Kidney (tissue), 13 donors: ENCODE measurements at regions not wholly inside any gene's neighbourhood (a gene's known extent, or its start where the extent isn't known, plus 50 kb on each side); places are given as distances from the start of the nearest gene placed in this dataset.
A peak's percentile ranks its signal among the peaks of the same experiment; 100 is the strongest.
"Not testable (repeated sequence)": the region's sequence is repeated elsewhere in the genome, so short reads cannot be mapped to it uniquely, and the experiment has no call there.

Experiments used
- DNase-seq, 5 donors: peaks; one replicate each; pipeline ENCODE4 v3.0.0-alpha.2; 2013 to 2020
- FAIRE-seq: peaks from 2 replicates; lab custom pipeline; 2012; peaks lifted over from hg19 to GRCh38; lab: Jason Lieb, UNC
- H3K27ac ChIP-seq, 2 donors: one replicate each; pipeline ENCODE4 v1.7.0; 2013; ENCODE audit warnings: low read depth in 2 of 2, low read length in 2 of 2, inconsistent platforms in 1 of 2
- H3K27me3 ChIP-seq: one replicate; pipeline ENCODE4 v1.7.1; 2013; ENCODE audit warnings: low read length, inconsistent platforms; ENCODE audit not compliant: control insufficient read depth, insufficient read depth
- H3K36me3 ChIP-seq, 3 donors: one replicate each; pipeline versions ENCODE4 v1.7.0 to v1.7.1; 2013; ENCODE audit warnings: low read length in 3 of 3, control low read depth in 1 of 3, inconsistent platforms in 1 of 3; ENCODE audit not compliant: insufficient read depth in 3 of 3, control insufficient read depth in 2 of 3
- H3K4me1 ChIP-seq, 3 donors: one replicate each; pipeline versions ENCODE4 v1.7.0 to v1.7.1; 2013; ENCODE audit warnings: low read length in 3 of 3, inconsistent platforms in 1 of 3, low read depth in 1 of 3; ENCODE audit not compliant: control insufficient read depth in 2 of 3, insufficient read depth in 2 of 3
- H3K4me3 ChIP-seq, 3 donors: one replicate each; pipeline versions ENCODE4 v1.7.0 to v1.8.1; 2013; ENCODE audit warnings: low read length in 3 of 3, control low read depth in 1 of 3, inconsistent platforms in 1 of 3
- H3K9ac ChIP-seq, 3 donors: one replicate each; pipeline versions ENCODE4 v1.7.0 to v1.7.1; 2013; ENCODE audit warnings: low read length in 3 of 3, control low read depth in 1 of 3, inconsistent platforms in 1 of 3
- H3K9me3 ChIP-seq, 3 donors: one replicate each; pipeline versions ENCODE4 v1.7.0 to v1.7.1; 2013; ENCODE audit warnings: low read length in 3 of 3, control low read depth in 1 of 3, inconsistent platforms in 1 of 3; ENCODE audit not compliant: control insufficient read depth in 2 of 3, insufficient read depth in 1 of 3
- intact Hi-C: fragments of 100-400 bp; cut with DNase I; formaldehyde crosslinking; loops from one replicate; pipeline ENCODE4 v1.11.1; 2022
- TF ChIP-seq, protein P1 (sequence below): IDR thresholded peaks from 3 replicates; pipeline ENCODE4 v1.5.1; 2012; ENCODE audit warnings: mild to moderate bottlenecking, moderate library complexity, borderline replicate concordance; ENCODE audit not compliant: insufficient read depth; ENCODE audit errors: extremely low read depth
- donor health status: control.
- donor health status: control.
- donor health status: control.
- donor health status: control.
- donor health status: control.
- donor health status: DM: yes; HTN: yes; CAD: no.
- donor health status: Normal renal cell carcinoma (clear cell type).

DNA sequence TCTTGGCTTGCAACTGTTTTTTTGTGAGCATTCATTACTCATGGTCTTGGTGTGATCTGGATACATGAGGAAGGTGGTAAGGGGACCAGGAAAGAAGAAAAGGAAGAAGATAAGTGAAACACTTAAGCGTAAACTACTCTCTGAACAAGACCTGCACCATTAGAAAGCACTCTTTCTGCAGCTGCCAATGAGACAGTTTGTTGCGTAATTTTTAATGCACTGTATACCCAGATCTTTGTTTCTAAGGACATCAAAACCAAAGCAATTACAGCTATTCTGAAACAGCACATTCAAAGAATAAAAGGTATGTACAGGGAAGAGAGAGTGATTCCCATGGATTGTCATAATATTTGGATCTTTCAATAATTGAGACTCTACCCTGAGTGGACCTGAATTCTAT is 147.4 kb downstream of the BLID start:
- H3K4me1 ChIP-seq: no peaks in the 10 kb centered on the region
- H3K36me3 ChIP-seq: no peaks in the 10 kb centered on the region
- H3K9ac ChIP-seq: no peak overlapping the region
- TF ChIP-seq, protein P1, sequence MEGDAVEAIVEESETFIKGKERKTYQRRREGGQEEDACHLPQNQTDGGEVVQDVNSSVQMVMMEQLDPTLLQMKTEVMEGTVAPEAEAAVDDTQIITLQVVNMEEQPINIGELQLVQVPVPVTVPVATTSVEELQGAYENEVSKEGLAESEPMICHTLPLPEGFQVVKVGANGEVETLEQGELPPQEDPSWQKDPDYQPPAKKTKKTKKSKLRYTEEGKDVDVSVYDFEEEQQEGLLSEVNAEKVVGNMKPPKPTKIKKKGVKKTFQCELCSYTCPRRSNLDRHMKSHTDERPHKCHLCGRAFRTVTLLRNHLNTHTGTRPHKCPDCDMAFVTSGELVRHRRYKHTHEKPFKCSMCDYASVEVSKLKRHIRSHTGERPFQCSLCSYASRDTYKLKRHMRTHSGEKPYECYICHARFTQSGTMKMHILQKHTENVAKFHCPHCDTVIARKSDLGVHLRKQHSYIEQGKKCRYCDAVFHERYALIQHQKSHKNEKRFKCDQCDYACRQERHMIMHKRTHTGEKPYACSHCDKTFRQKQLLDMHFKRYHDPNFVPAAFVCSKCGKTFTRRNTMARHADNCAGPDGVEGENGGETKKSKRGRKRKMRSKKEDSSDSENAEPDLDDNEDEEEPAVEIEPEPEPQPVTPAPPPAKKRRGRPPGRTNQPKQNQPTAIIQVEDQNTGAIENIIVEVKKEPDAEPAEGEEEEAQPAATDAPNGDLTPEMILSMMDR: no peak
- no peaks in the 10 kb centered on the region for H3K27me3 ChIP-seq
- DNase-seq: no peak
- intact Hi-C loops: no loop called here
- no peak for FAIRE-seq
- no peak overlapping the region for H3K4me3 ChIP-seq
- peaks cover 0 to 5% (median 2%) of the 10 kb centered on the region in 3 donors for H3K9me3 ChIP-seq
- no peak overlapping the region for H3K27ac ChIP-seq

DNA sequence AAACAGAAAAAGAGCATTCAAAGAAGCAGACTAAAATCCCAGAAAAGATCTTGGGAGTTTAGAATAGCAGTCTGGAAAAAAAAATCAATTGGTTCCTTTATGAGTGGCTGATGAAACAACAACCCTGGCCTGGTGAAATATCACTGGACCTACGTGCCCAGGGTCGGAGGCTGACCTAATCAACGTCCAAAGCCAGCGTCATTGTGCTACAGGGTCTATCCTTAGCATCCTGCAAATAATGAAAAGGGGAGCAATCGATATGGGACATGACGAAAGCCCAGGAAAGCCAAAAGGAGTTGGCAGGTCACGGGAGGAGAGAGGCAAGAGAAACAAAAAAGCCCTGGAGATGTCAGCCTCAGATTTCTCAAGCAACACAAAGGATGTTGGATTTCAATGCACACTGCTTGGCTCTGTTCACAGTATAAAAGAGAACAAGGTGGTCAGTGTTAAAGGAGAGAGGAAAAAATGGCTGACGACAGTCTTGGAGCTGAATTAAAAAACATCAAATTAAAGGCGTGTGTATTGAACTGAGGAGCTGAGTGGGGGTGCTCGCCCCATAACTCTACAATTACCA is 148.8 kb downstream of the BLID start:
- no peaks in the 10 kb centered on the region for H3K27me3 ChIP-seq
- H3K27ac ChIP-seq: no peak overlapping the region
- H3K36me3 ChIP-seq: no peaks in the 10 kb centered on the region
- intact Hi-C loops: no loop called here
- TF ChIP-seq, protein P1: no peak
- FAIRE-seq (no peak), DNase-seq (no peak)
- H3K9ac ChIP-seq: no peak overlapping the region
- no peaks in the 10 kb centered on the region for H3K9me3 ChIP-seq
- no peaks in the 10 kb centered on the region for H3K4me1 ChIP-seq
- no peak overlapping the region for H3K4me3 ChIP-seq

DNA sequence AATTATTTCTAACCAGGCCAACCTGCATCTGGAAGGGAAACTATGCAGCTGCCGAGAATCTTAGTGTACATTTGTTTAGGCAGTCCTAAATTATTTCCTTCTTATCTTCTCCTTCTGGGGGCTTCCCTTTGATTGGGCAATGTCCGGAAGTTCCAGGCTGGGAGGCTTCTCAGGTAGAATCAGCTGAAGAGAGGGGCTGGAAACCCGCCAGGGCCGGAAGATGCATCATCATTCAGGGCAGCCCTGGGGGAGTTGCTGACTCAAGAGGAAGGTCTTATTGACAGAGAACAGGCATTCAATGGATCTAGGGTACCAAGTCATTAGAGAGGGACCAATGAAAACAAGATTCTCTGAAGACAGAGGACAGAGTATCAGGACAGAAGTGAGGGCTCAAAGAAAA is 150.7 kb downstream of the BLID start:
- Histone ChIP-seq H3K9me3 (no peaks in the 10 kb centered on the region), H3K27ac (no peak overlapping the region), H3K4me1 (no peaks in the 10 kb centered on the region), H3K36me3 (no peaks in the 10 kb centered on the region), H3K27me3 (no peaks in the 10 kb centered on the region), H3K9ac (no peak overlapping the region), H3K4me3 (no peak overlapping the region)
- TF ChIP-seq, protein P1: no peak
- intact Hi-C loops: no loop called here
- FAIRE-seq (no peak), DNase-seq (no peak)

DNA sequence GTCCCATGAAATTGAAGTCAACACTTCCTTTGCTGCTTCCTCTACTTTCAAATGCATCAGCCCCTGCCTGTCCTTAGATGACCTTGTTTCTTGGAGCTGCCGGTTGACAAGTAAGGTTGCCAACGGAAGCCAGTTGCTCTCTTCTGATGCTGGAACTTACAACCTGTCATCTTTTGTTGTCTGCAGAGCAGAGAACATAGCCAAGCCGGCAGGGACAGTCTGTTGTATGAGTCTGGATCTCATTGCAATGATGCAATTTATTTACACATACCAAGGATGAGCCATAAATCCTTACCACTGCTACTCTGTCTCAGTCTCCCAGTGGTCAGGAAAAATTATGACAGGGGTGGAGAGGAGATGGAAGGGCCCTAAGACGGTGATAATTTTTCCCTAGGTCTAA is 151.4 kb downstream of the BLID start:
- Histone ChIP-seq H3K27ac (no peak overlapping the region), H3K9me3 (no peaks in the 10 kb centered on the region), H3K4me3 (no peak overlapping the region), H3K27me3 (no peaks in the 10 kb centered on the region), H3K4me1 (no peaks in the 10 kb centered on the region), H3K9ac (no peak overlapping the region), H3K36me3 (no peaks in the 10 kb centered on the region)
- DNase-seq (peak in 2 of 5 donors; percentile 21 to 39), FAIRE-seq (no peak)
- intact Hi-C loops: no loop called here
- TF ChIP-seq, protein P1: no peak

DNA sequence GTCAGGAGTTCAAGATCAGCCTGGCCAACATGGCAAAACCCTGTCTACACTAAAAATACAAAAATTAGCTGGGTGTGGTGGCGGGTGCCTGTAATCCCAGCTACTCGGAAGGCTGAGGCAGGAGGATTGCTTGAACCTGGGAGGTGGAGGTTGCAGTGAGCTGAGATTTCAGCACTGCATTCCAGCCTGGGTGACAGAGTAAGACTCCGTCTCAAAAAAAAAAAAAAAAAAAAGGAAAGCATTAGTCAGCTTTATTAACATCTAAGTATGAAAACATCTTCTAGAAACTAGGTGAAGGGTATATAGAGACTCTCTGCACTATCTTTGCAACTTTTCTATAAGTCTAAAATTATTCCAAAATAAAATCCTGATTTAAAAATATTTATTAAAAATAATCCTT is 152.2 kb downstream of the BLID start:
- DNase-seq, H3K9me3 ChIP-seq, intact Hi-C loops, H3K27ac ChIP-seq, FAIRE-seq, H3K27me3 ChIP-seq, H3K9ac ChIP-seq, H3K4me1 ChIP-seq, H3K4me3 ChIP-seq, H3K36me3 ChIP-seq: not testable (repeated sequence)
